GM21381 (cell line): ENCODE measurements at regions not wholly inside any gene's neighbourhood (a gene's known extent, or its start where the extent isn't known, plus 50 kb on each side); places are given as distances from the start of the nearest gene placed in this dataset.

ENCODE experiments used
- ATAC-seq: cut with Tn5 transposase; IDR thresholded peaks from one replicate; pipeline ENCODE4 v1.9.1; 2021; ENCODE audit warnings: mild to moderate bottlenecking, moderate library complexity; ENCODE audit not compliant: unreplicated experiment

DNA sequence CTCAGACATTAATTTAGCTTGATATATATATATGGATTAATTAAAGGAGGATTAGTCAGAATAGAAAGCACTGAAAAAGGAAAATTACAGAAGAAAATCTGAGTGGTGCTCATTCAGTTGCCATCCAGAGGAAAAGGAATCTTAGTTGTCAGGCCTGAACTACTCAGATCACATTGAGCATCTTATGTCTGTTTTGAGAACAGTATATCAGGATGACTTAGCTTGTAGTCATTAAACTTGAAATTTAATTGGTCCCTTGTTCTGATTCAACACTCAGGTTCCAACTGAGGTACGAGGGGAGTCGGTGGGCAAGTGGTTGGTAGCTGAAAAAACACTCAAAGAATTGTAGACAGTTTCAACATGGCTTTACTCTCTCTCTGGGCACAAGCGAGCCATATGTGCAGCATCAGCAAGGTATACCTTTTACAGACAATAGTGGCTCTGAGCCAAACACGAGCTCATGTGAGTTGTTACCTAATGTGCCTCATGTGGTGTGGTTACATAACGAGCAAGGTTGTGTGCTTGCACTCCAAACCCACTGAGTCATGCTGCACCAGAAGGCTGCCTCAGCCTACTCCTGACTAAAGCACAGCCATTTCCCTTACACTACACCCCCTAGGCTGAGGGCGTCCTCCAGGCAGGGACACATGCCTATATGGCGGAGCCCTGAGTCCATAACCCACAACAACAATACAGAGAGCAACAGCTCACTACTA, 73.0 kb upstream of the HMGN3 start:
- ATAC-seq: no peak

GRCh38 chr6:79305020-79305419, 70.5 kb upstream of the HMGN3 start:
- ATAC-seq: no peak

- no peak for ATAC-seq
Measured at GRCh38 chr6:79302341-79302740, 67.9 kb upstream of the HMGN3 start.

DNA sequence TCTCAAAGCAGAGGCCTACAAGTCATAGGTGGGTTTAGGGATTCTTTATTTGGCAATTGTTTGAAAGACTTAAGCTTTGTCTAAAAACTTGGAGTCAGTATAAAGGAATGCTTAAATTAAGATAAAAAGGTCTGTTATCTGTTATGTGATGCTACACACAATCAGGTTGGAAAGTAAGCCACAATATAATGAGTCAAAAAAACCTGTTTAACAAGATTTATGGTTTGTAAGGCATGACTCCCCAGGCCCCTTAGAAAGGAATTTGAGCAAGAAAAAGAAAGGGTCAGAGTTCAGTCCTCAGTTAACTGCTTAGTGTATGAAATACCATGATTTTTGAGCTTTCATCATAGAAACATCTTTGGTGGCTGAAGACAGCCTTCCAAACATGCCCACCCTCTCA, 66.8 kb upstream of the HMGN3 start:
- ATAC-seq: no peak

GRCh38 chr6:79296211-79296610, 61.7 kb upstream of the HMGN3 start:
- no peak for ATAC-seq
